ENCODE measurements at regions not wholly inside any gene's neighbourhood (a gene's known extent, or its start where the extent isn't known, plus 50 kb on each side); places are given as distances from the start of the nearest gene placed in this dataset.

DNA sequence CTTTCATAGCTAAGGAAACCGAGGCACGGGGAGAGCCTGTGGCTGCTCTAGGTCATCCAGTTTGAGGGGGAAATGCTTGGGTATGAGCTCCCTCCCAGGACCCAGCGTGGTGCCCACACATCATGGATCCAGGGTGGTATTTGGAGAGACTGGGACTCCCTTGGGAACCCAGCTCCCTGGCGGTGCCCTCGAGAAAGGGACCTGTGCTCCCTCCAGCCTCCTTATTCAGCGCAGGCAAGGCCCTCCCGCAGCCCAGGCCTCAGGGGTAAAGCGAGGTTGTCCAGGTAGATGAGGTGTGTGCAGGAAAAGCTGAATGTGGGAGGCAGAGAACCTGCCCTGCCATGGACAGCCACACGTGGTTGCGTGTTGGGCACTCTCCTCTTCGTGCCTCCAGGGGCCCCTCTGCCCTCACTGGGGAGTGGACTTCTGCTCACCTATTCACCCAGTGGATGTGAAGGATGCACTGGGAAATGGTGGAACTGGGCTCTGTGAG lies 53.8 kb upstream of the GPR78 start:
- Mint-ChIP-seq H3K36me3 (no peaks in the 10 kb centered on the region), H3K4me1 (no peaks in the 10 kb centered on the region), H3K27me3 (peaks cover 2% of the 10 kb centered on the region), H3K4me3 (no peak overlapping the region), H3K27ac (no peak overlapping the region), H3K9me3 (peaks cover 2 to 4% (median 2%) of the 10 kb centered on the region in 3 donors)

DNA sequence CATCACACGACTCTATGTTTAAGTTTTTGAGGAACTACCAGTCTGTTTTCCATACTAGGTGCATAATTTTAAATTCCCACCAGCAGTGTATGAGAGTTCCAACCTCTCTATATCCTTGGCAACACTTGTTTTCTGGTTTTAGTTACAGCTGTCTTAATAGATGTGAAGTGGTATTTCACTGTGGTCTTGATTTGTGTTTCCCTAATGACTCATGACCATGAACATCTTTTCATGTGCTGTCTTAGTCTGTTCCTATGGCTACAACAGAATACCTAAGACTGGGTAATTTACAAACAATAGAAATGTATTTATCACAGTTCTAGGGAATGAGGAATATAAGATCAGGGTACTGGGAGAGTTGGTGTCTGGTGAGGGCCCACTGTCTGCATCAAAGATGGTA lies 51.5 kb upstream of the GPR78 start:
- peaks cover 3% of the 10 kb centered on the region for H3K27me3 Mint-ChIP-seq
- peak overlapping the region in 1 of 3 donors; percentile 23 for H3K27ac Mint-ChIP-seq
- H3K9me3 Mint-ChIP-seq, result peaks cover 0 to 4% (median 0%) of the 10 kb centered on the region in 3 donors

More for the DNA sequence above, 51.5 kb upstream of the GPR78 start:
- peaks cover 0 to under 1% (median 0%) of the 10 kb centered on the region in 3 donors for H3K4me1 Mint-ChIP-seq
- no peak overlapping the region for H3K4me3 Mint-ChIP-seq
- H3K36me3 Mint-ChIP-seq, result no peaks in the 10 kb centered on the region
